CD4-positive, CD25-positive, alpha-beta regulatory T cell (primary cell): ENCODE measurements at regions not wholly inside any gene's neighbourhood (a gene's known extent, or its start where the extent isn't known, plus 50 kb on each side); places are given as distances from the start of the nearest gene placed in this dataset.

Experiments used
- ATAC-seq, 2 donors: fragments of 150-1000 bp; cut with Tn5 transposase; one replicate each; pipeline ENCODE4 v1.10.0; 2021; ENCODE audit warnings: low read depth in 2 of 2, moderate number of reproducible peaks in 2 of 2, moderate library complexity in 1 of 2
- DNase-seq, 3 donors: peaks; one replicate each; pipeline versions ENCODE4 v3.0.0 to v3.0.0-alpha.2; 2012 to 2022; ENCODE audit warnings: mixed read lengths in 1 of 3
- H3K27ac ChIP-seq: one replicate; pipeline ENCODE4 v1.7.0; 2013; ENCODE audit warnings: mild to moderate bottlenecking, low read length; ENCODE audit not compliant: insufficient read depth, poor library complexity, severe bottlenecking
- H3K27me3 ChIP-seq: one replicate; pipeline ENCODE4 v1.7.0; 2013; ENCODE audit warnings: low read length; ENCODE audit not compliant: control insufficient read depth, insufficient read depth
- H3K36me3 ChIP-seq: one replicate; pipeline ENCODE4 v1.7.0; 2013; ENCODE audit warnings: mild to moderate bottlenecking, low read length, moderate library complexity; ENCODE audit not compliant: control insufficient read depth, insufficient read depth
- H3K4me1 ChIP-seq: 2 replicates; pipeline ENCODE4 v1.7.0; 2013; ENCODE audit warnings: mild to moderate bottlenecking, low read length; ENCODE audit not compliant: insufficient read depth, control insufficient read depth, poor library complexity, severe bottlenecking
- H3K4me3 ChIP-seq: one replicate; pipeline ENCODE4 v1.7.0; 2013; ENCODE audit warnings: low read depth, mild to moderate bottlenecking, low read length, moderate library complexity
- H3K9me3 ChIP-seq, 2 experiments: 1 replicate in 1 of 2; 2 replicates in 1 of 2; pipeline ENCODE4 v1.7.0; 2013; ENCODE audit warnings: low read length in 2 of 2, mild to moderate bottlenecking in 1 of 2, moderate library complexity in 1 of 2; ENCODE audit not compliant: control insufficient read depth in 2 of 2
- H3K27ac Mint-ChIP-seq, 3 donors: one replicate each; pipeline ENCODE4 v1.8.0; 2020 to 2022; ENCODE audit warnings: mild to moderate bottlenecking in 3 of 3, mixed read lengths in 3 of 3, moderate library complexity in 2 of 3
- H3K27me3 Mint-ChIP-seq: one replicate; pipeline ENCODE4 v1.8.0; 2022; ENCODE audit warnings: mild to moderate bottlenecking, mixed read lengths
- H3K36me3 Mint-ChIP-seq: one replicate; pipeline ENCODE4 v1.8.0; 2020; ENCODE audit warnings: mixed read lengths
- H3K4me1 Mint-ChIP-seq, 4 donors: one replicate each; pipeline ENCODE4 v1.8.0; 2020 to 2022; ENCODE audit warnings: mixed read lengths in 4 of 4, mild to moderate bottlenecking in 1 of 4
- H3K4me3 Mint-ChIP-seq, 4 donors: one replicate each; pipeline ENCODE4 v1.8.0; 2020 to 2022; ENCODE audit warnings: mild to moderate bottlenecking in 4 of 4, mixed read lengths in 4 of 4, moderate library complexity in 3 of 4
- H3K9me3 Mint-ChIP-seq, 7 donors: one replicate each; pipeline ENCODE4 v1.8.0; 2020 to 2022; ENCODE audit warnings: mixed read lengths in 7 of 7, mild to moderate bottlenecking in 3 of 7, moderate library complexity in 2 of 7

DNA sequence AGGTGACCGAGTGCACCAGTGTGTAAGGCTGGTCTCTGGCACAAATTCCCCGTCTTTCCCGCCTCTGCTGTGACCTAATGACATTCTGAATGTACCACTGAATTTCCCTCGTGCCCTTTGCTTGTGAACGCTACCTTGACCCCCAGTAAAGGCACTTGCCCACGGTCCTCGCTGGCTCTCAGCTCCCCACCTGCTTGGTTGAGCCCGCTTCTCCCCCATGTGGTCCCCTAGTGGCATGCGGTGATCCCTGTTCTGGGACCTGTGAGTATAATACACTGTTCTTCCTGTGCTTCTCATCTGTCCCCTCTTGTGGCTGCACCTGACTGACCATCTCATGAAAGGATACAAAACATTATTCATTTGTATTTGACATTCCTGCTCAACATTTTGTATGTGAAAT lies 495.7 kb downstream of the INHBA start:
- H3K27ac Mint-ChIP-seq = no peak overlapping the region

DNA sequence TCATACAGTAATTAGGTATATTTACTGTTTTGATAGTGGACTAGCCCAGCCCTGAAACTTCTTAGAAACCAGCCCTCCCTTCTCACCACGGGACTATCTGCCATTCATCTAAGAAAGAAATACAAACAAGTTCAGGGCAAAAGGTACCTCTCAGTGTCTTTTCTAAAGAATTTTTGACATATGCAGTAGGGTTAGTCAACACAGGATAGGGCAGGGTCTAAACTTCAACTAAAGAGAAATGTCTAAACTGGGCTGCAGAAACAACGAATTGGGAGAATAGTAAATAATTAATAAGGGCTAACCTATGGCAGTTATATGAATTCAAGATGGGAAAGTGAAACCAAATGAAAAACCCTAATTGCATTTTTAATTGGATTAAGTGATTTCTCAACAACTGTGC lies 496.6 kb downstream of the INHBA start:
- H3K36me3 Mint-ChIP-seq = no peaks in the 10 kb centered on the region
- peaks cover 0 to 11% (median 2%) of the 10 kb centered on the region in 7 donors for H3K9me3 Mint-ChIP-seq

More for the DNA sequence above, 495.7 kb downstream of the INHBA start:
- Mint-ChIP-seq H3K36me3 (no peaks in the 10 kb centered on the region), H3K4me1 (no peaks in the 10 kb centered on the region), H3K27me3 (no peaks in the 10 kb centered on the region), H3K4me3 (no peak overlapping the region), H3K9me3 (peaks cover 0 to 11% (median 1%) of the 10 kb centered on the region in 7 donors)
- H3K27me3 ChIP-seq = no peaks in the 10 kb centered on the region
- H3K36me3 ChIP-seq = no peaks in the 10 kb centered on the region
- H3K9me3 ChIP-seq = peaks cover 0 to 1% of the 10 kb centered on the region in 2 experiments
- no peak overlapping the region for H3K27ac ChIP-seq
- no peak for DNase-seq
- H3K4me1 ChIP-seq = no peaks in the 10 kb centered on the region
- no peak for ATAC-seq
- H3K4me3 ChIP-seq = no peak overlapping the region

DNA sequence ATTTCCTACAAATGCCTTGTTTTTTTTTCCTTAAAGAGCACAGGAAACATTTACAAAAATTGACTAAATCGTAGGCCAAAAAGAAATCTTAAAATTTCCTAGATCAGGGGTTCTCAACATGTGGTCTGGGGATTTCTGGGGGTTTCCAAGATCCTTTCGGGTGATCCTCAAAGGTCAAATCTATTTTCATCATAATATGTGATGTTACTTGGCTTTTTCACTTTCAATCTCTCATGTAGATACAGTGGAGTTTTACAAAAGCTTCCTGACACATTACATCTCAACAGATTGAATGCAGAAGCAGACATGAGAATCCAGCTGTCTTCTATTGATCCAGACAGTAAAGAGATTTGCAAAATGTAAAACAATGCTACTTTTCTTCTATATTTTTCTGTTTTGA lies 497.3 kb downstream of the INHBA start:
- DNase-seq (no peak), ATAC-seq (no peak)
- no peaks in the 10 kb centered on the region for H3K4me1 Mint-ChIP-seq
- Histone ChIP-seq H3K27ac (no peak overlapping the region), H3K9me3 (peaks cover 0 to 1% of the 10 kb centered on the region in 2 experiments), H3K4me3 (no peak overlapping the region), H3K36me3 (no peaks in the 10 kb centered on the region), H3K4me1 (no peaks in the 10 kb centered on the region), H3K27me3 (no peaks in the 10 kb centered on the region)
- H3K4me3 Mint-ChIP-seq = no peak overlapping the region
- peaks cover 0 to 11% (median 2%) of the 10 kb centered on the region in 7 donors for H3K9me3 Mint-ChIP-seq
- no peaks in the 10 kb centered on the region for H3K27me3 Mint-ChIP-seq
- H3K36me3 Mint-ChIP-seq = no peaks in the 10 kb centered on the region
- no peak overlapping the region for H3K27ac Mint-ChIP-seq

More for the DNA sequence above, 496.6 kb downstream of the INHBA start:
- DNase-seq (no peak), ATAC-seq (no peak)
- H3K4me1 Mint-ChIP-seq = no peaks in the 10 kb centered on the region
- Histone ChIP-seq H3K4me3 (no peak overlapping the region), H3K4me1 (no peaks in the 10 kb centered on the region), H3K27me3 (no peaks in the 10 kb centered on the region), H3K9me3 (peaks cover 0 to 1% of the 10 kb centered on the region in 2 experiments), H3K36me3 (no peaks in the 10 kb centered on the region), H3K27ac (no peak overlapping the region)
- no peak overlapping the region for H3K27ac Mint-ChIP-seq
- no peaks in the 10 kb centered on the region for H3K27me3 Mint-ChIP-seq
- no peak overlapping the region for H3K4me3 Mint-ChIP-seq

DNA sequence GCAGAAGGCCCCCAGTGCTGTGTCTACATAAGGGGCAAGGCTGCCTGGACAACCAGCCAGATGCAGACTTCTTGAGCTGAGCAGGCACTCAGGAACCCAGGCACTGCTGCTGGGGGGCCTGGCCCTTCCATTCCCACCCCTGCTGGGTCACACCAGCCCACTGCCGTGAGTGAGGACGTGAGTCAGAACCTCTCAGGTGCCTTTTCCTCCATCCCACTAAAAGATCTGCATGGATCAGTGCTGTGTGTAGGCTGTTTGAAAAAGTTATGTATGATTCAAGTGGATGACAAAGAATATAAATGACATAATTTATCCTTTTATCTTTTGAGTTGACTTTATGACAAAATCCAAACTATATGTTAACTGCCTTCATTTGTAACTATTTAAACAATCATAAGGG lies 499.3 kb downstream of the INHBA start:
- no peak for ATAC-seq
- H3K36me3 ChIP-seq = no peaks in the 10 kb centered on the region
- no peak for DNase-seq
- Mint-ChIP-seq H3K27me3 (no peaks in the 10 kb centered on the region), H3K4me1 (no peaks in the 10 kb centered on the region), H3K4me3 (no peak overlapping the region), H3K27ac (no peak overlapping the region), H3K36me3 (no peaks in the 10 kb centered on the region), H3K9me3 (peaks cover 0 to 19% (median 3%) of the 10 kb centered on the region in 7 donors)
- no peak overlapping the region for H3K4me3 ChIP-seq
- H3K4me1 ChIP-seq = no peaks in the 10 kb centered on the region
- H3K9me3 ChIP-seq = peaks cover 0 to 1% of the 10 kb centered on the region in 2 experiments
- H3K27me3 ChIP-seq = no peaks in the 10 kb centered on the region
- no peak overlapping the region for H3K27ac ChIP-seq

DNA sequence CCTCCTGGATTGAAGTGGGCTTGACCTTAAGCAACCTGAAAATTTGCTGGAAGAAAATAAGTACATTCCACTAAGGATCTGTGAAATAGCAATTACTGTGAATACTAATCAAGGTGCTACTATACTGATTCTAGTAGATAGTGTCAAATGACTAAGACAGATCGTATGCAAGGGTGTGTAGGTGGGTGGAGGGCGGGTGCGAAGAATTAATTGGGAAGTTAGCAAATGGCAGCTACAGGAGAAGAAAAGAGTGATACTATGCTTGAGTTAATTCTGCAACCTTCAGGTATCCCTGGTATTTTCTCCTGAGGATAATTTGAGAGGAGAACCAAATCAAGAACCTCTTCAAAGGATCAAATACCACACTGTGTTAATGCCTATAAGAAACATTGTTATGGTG lies 501.9 kb downstream of the INHBA start:
- H3K27me3 ChIP-seq = no peaks in the 10 kb centered on the region
- Mint-ChIP-seq H3K27me3 (no peaks in the 10 kb centered on the region), H3K9me3 (peaks cover 0 to 11% (median 3%) of the 10 kb centered on the region in 7 donors), H3K36me3 (no peaks in the 10 kb centered on the region), H3K27ac (no peak overlapping the region), H3K4me1 (no peaks in the 10 kb centered on the region), H3K4me3 (no peak overlapping the region)
- H3K4me1 ChIP-seq = no peaks in the 10 kb centered on the region
- DNase-seq (no peak), ATAC-seq (no peak)
- no peaks in the 10 kb centered on the region for H3K36me3 ChIP-seq
- no peak overlapping the region for H3K4me3 ChIP-seq
- H3K27ac ChIP-seq = no peak overlapping the region
- peaks cover 0 to 1% of the 10 kb centered on the region in 2 experiments for H3K9me3 ChIP-seq

DNA sequence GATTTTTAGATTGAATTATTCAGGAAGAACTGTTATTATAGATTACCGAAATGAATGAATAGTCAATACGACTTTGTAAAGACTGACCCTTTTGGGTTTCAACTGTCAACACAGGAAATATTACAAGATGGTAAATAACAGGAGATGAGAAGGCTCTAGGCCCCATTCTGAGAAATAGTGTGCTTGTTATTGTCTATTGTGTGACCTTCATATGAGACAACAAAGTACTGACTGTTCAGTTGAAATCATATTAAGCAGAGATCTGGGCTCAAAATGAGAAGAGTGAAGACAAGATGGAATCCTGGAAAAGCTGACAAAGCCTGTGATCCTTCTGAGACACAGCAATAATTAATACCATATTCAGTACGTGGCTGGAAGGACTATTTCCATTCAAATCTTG lies 503.8 kb downstream of the INHBA start:
- Mint-ChIP-seq H3K4me1 (no peaks in the 10 kb centered on the region), H3K4me3 (no peak overlapping the region), H3K27ac (no peak overlapping the region), H3K36me3 (no peaks in the 10 kb centered on the region), H3K9me3 (peaks cover 1 to 11% (median 5%) of the 10 kb centered on the region in 7 donors), H3K27me3 (no peaks in the 10 kb centered on the region)
- Histone ChIP-seq H3K4me3 (no peak overlapping the region), H3K27ac (no peak overlapping the region), H3K27me3 (no peaks in the 10 kb centered on the region), H3K4me1 (no peaks in the 10 kb centered on the region), H3K9me3 (peaks cover 0 to 1% of the 10 kb centered on the region in 2 experiments), H3K36me3 (no peaks in the 10 kb centered on the region)
- ATAC-seq (no peak), DNase-seq (no peak)

DNA sequence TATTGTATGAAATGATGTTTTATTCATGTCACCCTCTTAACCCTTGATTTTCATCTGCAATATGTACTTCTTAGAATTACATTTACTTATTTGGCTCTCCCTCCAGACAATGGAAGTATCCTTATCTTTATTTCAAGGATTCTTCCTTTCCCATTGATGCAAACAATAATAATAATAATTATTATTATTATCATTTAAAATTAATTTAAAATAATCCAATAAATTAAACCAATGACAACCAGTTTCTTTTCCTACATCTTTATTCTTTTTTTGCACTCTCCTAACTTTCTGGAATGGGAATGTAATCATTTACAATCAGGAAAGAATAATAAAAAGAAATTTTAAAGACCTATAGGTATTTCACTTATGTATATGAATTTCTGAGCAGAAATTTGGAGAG lies 504.4 kb downstream of the INHBA start:
- Mint-ChIP-seq H3K9me3 (peaks cover 2 to 11% (median 5%) of the 10 kb centered on the region in 7 donors), H3K27ac (no peak overlapping the region), H3K36me3 (no peaks in the 10 kb centered on the region)

DNA sequence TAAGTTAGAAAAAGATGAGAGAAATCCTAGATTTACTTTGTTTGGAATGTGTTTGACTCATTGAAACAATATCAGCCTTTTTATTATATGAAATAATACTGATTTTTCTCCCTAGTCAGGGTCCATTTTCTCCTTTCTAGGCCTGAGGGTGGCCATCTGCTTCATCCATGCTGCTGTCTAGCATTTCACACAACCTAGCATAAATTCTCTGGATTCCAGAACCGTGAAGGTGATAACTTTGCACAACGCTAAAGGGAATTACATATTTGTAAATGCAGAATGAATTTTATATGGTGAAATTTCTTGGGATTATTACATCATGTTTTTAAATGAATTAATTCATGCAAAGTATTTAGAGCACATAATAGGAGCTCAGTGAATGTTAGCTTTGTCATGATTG lies 505.1 kb downstream of the INHBA start:
- no peaks in the 10 kb centered on the region for H3K27me3 Mint-ChIP-seq
- H3K9me3 Mint-ChIP-seq = peaks cover 2 to 11% (median 5%) of the 10 kb centered on the region in 7 donors
- H3K4me1 Mint-ChIP-seq = no peaks in the 10 kb centered on the region
- no peak for DNase-seq
- no peaks in the 10 kb centered on the region for H3K36me3 ChIP-seq
- no peak overlapping the region for H3K4me3 Mint-ChIP-seq
- no peak overlapping the region for H3K4me3 ChIP-seq
- no peak for ATAC-seq
- no peaks in the 10 kb centered on the region for H3K36me3 Mint-ChIP-seq
- H3K27ac Mint-ChIP-seq = no peak overlapping the region
- H3K4me1 ChIP-seq = no peaks in the 10 kb centered on the region
- H3K27ac ChIP-seq = no peak overlapping the region
- H3K9me3 ChIP-seq = no peaks in the 10 kb centered on the region
- no peaks in the 10 kb centered on the region for H3K27me3 ChIP-seq

More for the DNA sequence above, 504.4 kb downstream of the INHBA start:
- H3K36me3 ChIP-seq = no peaks in the 10 kb centered on the region
- Mint-ChIP-seq H3K27me3 (no peaks in the 10 kb centered on the region), H3K4me3 (no peak overlapping the region), H3K4me1 (no peaks in the 10 kb centered on the region)
- ATAC-seq = no peak
- no peak overlapping the region for H3K27ac ChIP-seq
- H3K27me3 ChIP-seq = no peaks in the 10 kb centered on the region
- H3K9me3 ChIP-seq = peaks cover 0 to 1% of the 10 kb centered on the region in 2 experiments
- no peak for DNase-seq
- H3K4me1 ChIP-seq = no peaks in the 10 kb centered on the region
- no peak overlapping the region for H3K4me3 ChIP-seq
